ENCODE measurements at regions not wholly inside any gene's neighbourhood (a gene's known extent, or its start where the extent isn't known, plus 50 kb on each side); places are given as distances from the start of the nearest gene placed in this dataset.

GRCh38 chr4:179748837-179749236 is 2306.6 kb upstream of the AGA start:
- no peak for DNase-seq

GRCh38 chr4:179750374-179750773 is 2308.1 kb upstream of the AGA start:
- no peak for DNase-seq

- DNase-seq = no peak
Measured at GRCh38 chr4:179751669-179752068, 2309.4 kb upstream of the AGA start.

GRCh38 chr4:179755322-179755721 is 2313.1 kb upstream of the AGA start:
- no peak for DNase-seq

GRCh38 chr4:179757641-179758040 is 2315.4 kb upstream of the AGA start:
- DNase-seq = no peak

- no peak for DNase-seq
Measured at GRCh38 chr4:179762840-179763239, 2320.6 kb upstream of the AGA start.

- DNase-seq = no peak
Measured at GRCh38 chr4:179766938-179767337, 2324.7 kb upstream of the AGA start.

- DNase-seq = no peak
Measured at GRCh38 chr4:179768996-179769395, 2326.8 kb upstream of the AGA start.

GRCh38 chr4:179797738-179798137 is 2355.5 kb upstream of the AGA start:
- no peak for DNase-seq

GRCh38 chr4:179803857-179804256 is 2361.6 kb upstream of the AGA start:
- DNase-seq = no peak

- DNase-seq = no peak
Measured at GRCh38 chr4:179804440-179804839, 2362.2 kb upstream of the AGA start.

- no peak for DNase-seq
Measured at GRCh38 chr4:179817317-179817716, 2375.1 kb upstream of the AGA start.

GRCh38 chr4:179823342-179823741 is 2381.1 kb upstream of the AGA start:
- DNase-seq = no peak

GRCh38 chr4:179831274-179831673 is 2389.0 kb upstream of the AGA start:
- no peak for DNase-seq

- no peak for DNase-seq
Measured at GRCh38 chr4:179836179-179837075, 2394.2 kb upstream of the AGA start.

GRCh38 chr4:179843370-179843769 is 2399.8 kb upstream of the TENM3 start:
- DNase-seq = no peak

GRCh38 chr4:179855469-179855868 is 2387.7 kb upstream of the TENM3 start:
- DNase-seq = no peak

GRCh38 chr4:179858221-179858620 is 2385.0 kb upstream of the TENM3 start:
- no peak for DNase-seq

- no peak for DNase-seq
Measured at GRCh38 chr4:179867300-179867878, 2375.8 kb upstream of the TENM3 start.

GRCh38 chr4:179871726-179872125 is 2371.5 kb upstream of the TENM3 start:
- no peak for DNase-seq

GRCh38 chr4:179872755-179873154 is 2370.4 kb upstream of the TENM3 start:
- no peak for DNase-seq

GRCh38 chr4:179880756-179881155 is 2362.4 kb upstream of the TENM3 start:
- DNase-seq = no peak

- no peak for DNase-seq
Measured at GRCh38 chr4:179894066-179894778, 2349.0 kb upstream of the TENM3 start.

GRCh38 chr4:179919587-179919986 is 2323.6 kb upstream of the TENM3 start:
- DNase-seq = no peak
